ENCODE measurements at regions not wholly inside any gene's neighbourhood (a gene's known extent, or its start where the extent isn't known, plus 50 kb on each side); places are given as distances from the start of the nearest gene placed in this dataset.

- no peak for DNase-seq (ENCODE audit: low read depth)
Measured at GRCh38 chr4:155094201-155094820, 114.1 kb upstream of the NPY2R start.

- no peak for DNase-seq (ENCODE audit: low read depth)
Measured at GRCh38 chr4:155099231-155099630, 109.2 kb upstream of the NPY2R start.

- DNase-seq (ENCODE audit: low read depth): no peak
Measured at GRCh38 chr4:155106629-155107028, 101.8 kb upstream of the NPY2R start.

- DNase-seq (ENCODE audit: low read depth): no peak
Measured at GRCh38 chr4:155107059-155107458, 101.4 kb upstream of the NPY2R start.

- no peak for DNase-seq (ENCODE audit: low read depth)
Measured at GRCh38 chr4:155114790-155115189, 93.6 kb upstream of the NPY2R start.

GRCh38 chr4:155119006-155119405 is 89.4 kb upstream of the NPY2R start:
- DNase-seq (ENCODE audit: low read depth): no peak

GRCh38 chr4:155120536-155120935 is 87.9 kb upstream of the NPY2R start:
- no peak for DNase-seq (ENCODE audit: low read depth)

- DNase-seq (ENCODE audit: low read depth): no peak
Measured at GRCh38 chr4:155122382-155122781, 86.1 kb upstream of the NPY2R start.

GRCh38 chr4:155134136-155134535 is 74.3 kb upstream of the NPY2R start:
- no peak for DNase-seq (ENCODE audit: low read depth)

- DNase-seq (ENCODE audit: low read depth): no peak
Measured at GRCh38 chr4:155140889-155141288, 67.5 kb upstream of the NPY2R start.

GRCh38 chr4:155143512-155143911 is 64.9 kb upstream of the NPY2R start:
- no peak for DNase-seq (ENCODE audit: low read depth)

All from activated T-cell treated with anti-CD3 and anti-CD28 coated beads for 48 hours (primary cell).